ENCODE measurements at regions not wholly inside any gene's neighbourhood (a gene's known extent, or its start where the extent isn't known, plus 50 kb on each side); places are given as distances from the start of the nearest gene placed in this dataset.
A peak's percentile ranks its signal among the peaks of the same experiment; 100 is the strongest.

DNA sequence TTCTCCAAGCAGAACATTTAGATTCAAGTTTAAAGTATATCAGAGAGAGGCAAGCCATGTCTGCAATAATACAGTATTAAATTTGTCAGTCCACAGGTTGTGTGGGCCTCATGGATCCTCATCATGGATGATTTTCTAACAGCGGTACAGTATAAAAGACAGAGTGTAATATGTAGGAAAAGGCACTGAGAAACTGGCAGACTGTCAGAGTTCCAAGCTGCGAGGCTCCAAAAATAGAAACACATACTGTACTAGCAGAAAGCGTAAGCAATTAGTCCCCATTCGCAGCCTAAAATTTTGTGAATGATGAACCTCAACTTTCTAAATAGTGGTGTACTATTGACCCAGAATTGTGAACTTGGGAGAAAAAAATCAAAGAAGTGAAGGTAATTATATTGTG, 933.3 kb downstream of the XPNPEP1 start:
- WGBS, result 71% methylated on average over 4 of the region's 4 CpGs
- Histone ChIP-seq H3K9me3 (ENCODE audit: control insufficient read depth in 2 of 2, insufficient read depth in 1 of 2, low read length in 1 of 2) (no peaks in the 10 kb centered on the region), H3K36me3 (ENCODE audit: control insufficient read depth in 2 of 2, insufficient read depth in 2 of 2, low read length in 1 of 2) (no peaks in the 10 kb centered on the region), H3K4me3 (ENCODE audit: low read length in 2 of 2) (no peak overlapping the region), H3K27ac (ENCODE audit: low read depth in 1 of 2, low read length in 1 of 2) (no peak overlapping the region), H3K4me1 (ENCODE audit: control insufficient read depth in 2 of 2, insufficient read depth in 2 of 2, low read length in 2 of 2) (no peaks in the 10 kb centered on the region), H3K27me3 (ENCODE audit: control insufficient read depth in 2 of 2, insufficient read depth in 1 of 2, low read length in 1 of 2) (no peaks in the 10 kb centered on the region)
- no peak for DNase-seq (ENCODE audit: low read depth in 6 of 9, low spot score in 9 of 9)

DNA sequence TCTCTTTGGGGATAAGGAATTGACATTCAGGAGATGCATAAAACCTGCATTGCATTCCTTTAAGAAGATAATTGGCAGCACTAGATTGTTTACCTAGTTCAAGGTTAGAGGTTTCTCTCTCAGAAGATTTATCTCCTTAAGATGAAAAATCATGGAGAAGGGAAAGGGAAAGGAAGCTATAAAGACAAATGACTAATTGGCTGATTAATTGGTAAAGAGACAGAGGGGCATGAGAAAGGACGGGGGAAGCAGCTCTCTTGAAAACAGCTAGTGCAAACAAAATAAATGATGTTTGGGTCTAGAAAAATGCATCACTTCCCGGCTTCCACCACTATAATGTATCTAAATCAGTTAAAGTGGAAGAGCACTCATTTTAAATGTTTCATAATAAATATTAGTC, 941.2 kb downstream of the XPNPEP1 start:
- WGBS, result 61% methylated on average over 2 of the region's 2 CpGs

GRCh38 chr10:108980869-108981268, 942.4 kb downstream of the XPNPEP1 start:
- Histone ChIP-seq H3K4me1 (ENCODE audit: control insufficient read depth in 2 of 2, insufficient read depth in 2 of 2, low read length in 2 of 2) (no peaks in the 10 kb centered on the region), H3K27me3 (ENCODE audit: control insufficient read depth in 2 of 2, insufficient read depth in 1 of 2, low read length in 1 of 2) (no peaks in the 10 kb centered on the region), H3K36me3 (ENCODE audit: control insufficient read depth in 2 of 2, insufficient read depth in 2 of 2, low read length in 1 of 2) (no peaks in the 10 kb centered on the region), H3K27ac (ENCODE audit: low read depth in 1 of 2, low read length in 1 of 2) (no peak overlapping the region), H3K9me3 (ENCODE audit: control insufficient read depth in 2 of 2, insufficient read depth in 1 of 2, low read length in 1 of 2) (no peaks in the 10 kb centered on the region), H3K4me3 (ENCODE audit: low read length in 2 of 2) (no peak overlapping the region)
- no peak for DNase-seq (ENCODE audit: low read depth in 6 of 9, low spot score in 9 of 9)

More for the DNA sequence above, 941.2 kb downstream of the XPNPEP1 start:
- DNase-seq (ENCODE audit: low read depth in 6 of 9, low spot score in 9 of 9), result no peak
- no peaks in the 10 kb centered on the region for H3K27me3 ChIP-seq (ENCODE audit: control insufficient read depth in 2 of 2, insufficient read depth in 1 of 2, low read length in 1 of 2)
- H3K36me3 ChIP-seq (ENCODE audit: control insufficient read depth in 2 of 2, insufficient read depth in 2 of 2, low read length in 1 of 2), result no peaks in the 10 kb centered on the region
- no peak overlapping the region for H3K27ac ChIP-seq (ENCODE audit: low read depth in 1 of 2, low read length in 1 of 2)
- no peaks in the 10 kb centered on the region for H3K9me3 ChIP-seq (ENCODE audit: control insufficient read depth in 2 of 2, insufficient read depth in 1 of 2, low read length in 1 of 2)
- H3K4me3 ChIP-seq (ENCODE audit: low read length in 2 of 2), result no peak overlapping the region
- H3K4me1 ChIP-seq (ENCODE audit: control insufficient read depth in 2 of 2, insufficient read depth in 2 of 2, low read length in 2 of 2), result no peaks in the 10 kb centered on the region

DNA sequence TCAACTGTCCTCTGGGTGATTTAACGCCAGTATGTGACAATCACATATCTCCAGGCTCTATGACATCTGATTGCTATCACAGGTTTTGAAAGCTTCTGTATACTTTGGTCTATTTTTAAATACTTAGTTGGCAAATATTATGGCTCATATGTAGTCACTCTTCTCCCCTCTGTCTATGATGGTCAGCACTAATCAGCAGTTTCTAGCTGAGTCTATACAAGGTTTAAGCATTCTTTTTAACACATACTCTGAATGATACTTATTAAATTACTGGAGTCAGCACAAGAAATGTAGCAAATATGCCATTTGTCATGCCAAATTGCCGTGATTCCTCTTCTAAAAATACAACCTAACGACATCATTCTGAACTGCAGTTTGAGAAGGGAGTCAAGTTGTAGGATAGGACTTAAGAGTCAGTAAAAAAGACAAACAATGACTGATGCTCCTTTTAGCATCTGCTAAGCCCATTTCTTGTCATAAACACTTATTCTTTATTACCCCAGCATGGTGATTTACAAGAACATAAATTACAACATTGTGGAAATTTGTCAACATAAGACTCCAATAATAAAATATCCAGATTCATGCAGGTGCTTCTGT, 947.8 kb downstream of the XPNPEP1 start:
- Histone ChIP-seq H3K27ac (ENCODE audit: low read depth in 1 of 2, low read length in 1 of 2) (no peak overlapping the region), H3K27me3 (ENCODE audit: control insufficient read depth in 2 of 2, insufficient read depth in 1 of 2, low read length in 1 of 2) (no peaks in the 10 kb centered on the region), H3K4me1 (ENCODE audit: control insufficient read depth in 2 of 2, insufficient read depth in 2 of 2, low read length in 2 of 2) (no peaks in the 10 kb centered on the region), H3K4me3 (ENCODE audit: low read length in 2 of 2) (no peak overlapping the region), H3K36me3 (ENCODE audit: control insufficient read depth in 2 of 2, insufficient read depth in 2 of 2, low read length in 1 of 2) (no peaks in the 10 kb centered on the region), H3K9me3 (ENCODE audit: control insufficient read depth in 2 of 2, insufficient read depth in 1 of 2, low read length in 1 of 2) (no peaks in the 10 kb centered on the region)
- 87% methylated on average over 3 of the region's 3 CpGs for WGBS
- DNase-seq (ENCODE audit: low read depth in 6 of 9, low spot score in 9 of 9), result no peak

- Histone ChIP-seq H3K36me3 (ENCODE audit: control insufficient read depth in 2 of 2, insufficient read depth in 2 of 2, low read length in 1 of 2) (no peaks in the 10 kb centered on the region), H3K27me3 (ENCODE audit: control insufficient read depth in 2 of 2, insufficient read depth in 1 of 2, low read length in 1 of 2) (no peaks in the 10 kb centered on the region), H3K4me3 (ENCODE audit: low read length in 2 of 2) (no peak overlapping the region), H3K4me1 (ENCODE audit: control insufficient read depth in 2 of 2, insufficient read depth in 2 of 2, low read length in 2 of 2) (no peaks in the 10 kb centered on the region), H3K27ac (ENCODE audit: low read depth in 1 of 2, low read length in 1 of 2) (no peak overlapping the region), H3K9me3 (ENCODE audit: control insufficient read depth in 2 of 2, insufficient read depth in 1 of 2, low read length in 1 of 2) (no peaks in the 10 kb centered on the region)
- WGBS, result 41% methylated on average over 1 of the region's 1 CpG
- peak in 3 of 9 donors; percentile 2 to 13 (median 3) for DNase-seq (ENCODE audit: low read depth in 6 of 9, low spot score in 9 of 9)
These were observed 953.3 kb downstream of the XPNPEP1 start for GRCh38 chr10:108970016-108970415.

DNA sequence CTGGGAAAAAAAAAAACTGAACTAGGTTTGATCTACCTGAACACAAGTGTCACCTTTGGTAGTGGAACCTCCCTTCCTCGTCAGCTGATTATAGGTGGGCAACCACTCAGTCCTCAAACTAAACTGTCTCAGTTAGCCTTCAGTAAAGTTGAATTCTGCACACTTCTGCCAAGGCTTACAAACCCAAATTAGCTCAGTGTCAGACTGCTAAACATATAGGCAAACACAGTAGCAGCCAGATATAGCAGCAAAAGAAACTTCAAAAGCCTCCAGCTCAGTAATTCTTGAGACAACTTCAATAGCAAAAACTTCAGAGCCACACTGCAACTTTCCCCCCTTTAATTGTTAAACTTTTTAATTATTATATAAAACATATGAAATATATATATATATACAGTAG, 956.9 kb downstream of the XPNPEP1 start:
- Histone ChIP-seq H3K36me3 (ENCODE audit: control insufficient read depth in 2 of 2, insufficient read depth in 2 of 2, low read length in 1 of 2) (no peaks in the 10 kb centered on the region), H3K27me3 (ENCODE audit: control insufficient read depth in 2 of 2, insufficient read depth in 1 of 2, low read length in 1 of 2) (no peaks in the 10 kb centered on the region), H3K4me1 (ENCODE audit: control insufficient read depth in 2 of 2, insufficient read depth in 2 of 2, low read length in 2 of 2) (no peaks in the 10 kb centered on the region), H3K4me3 (ENCODE audit: low read length in 2 of 2) (no peak overlapping the region), H3K27ac (ENCODE audit: low read depth in 1 of 2, low read length in 1 of 2) (no peak overlapping the region), H3K9me3 (ENCODE audit: control insufficient read depth in 2 of 2, insufficient read depth in 1 of 2, low read length in 1 of 2) (no peaks in the 10 kb centered on the region)
- WGBS, result 90% methylated on average over 1 of the region's 1 CpG
- no peak for DNase-seq (ENCODE audit: low read depth in 6 of 9, low spot score in 9 of 9)

DNA sequence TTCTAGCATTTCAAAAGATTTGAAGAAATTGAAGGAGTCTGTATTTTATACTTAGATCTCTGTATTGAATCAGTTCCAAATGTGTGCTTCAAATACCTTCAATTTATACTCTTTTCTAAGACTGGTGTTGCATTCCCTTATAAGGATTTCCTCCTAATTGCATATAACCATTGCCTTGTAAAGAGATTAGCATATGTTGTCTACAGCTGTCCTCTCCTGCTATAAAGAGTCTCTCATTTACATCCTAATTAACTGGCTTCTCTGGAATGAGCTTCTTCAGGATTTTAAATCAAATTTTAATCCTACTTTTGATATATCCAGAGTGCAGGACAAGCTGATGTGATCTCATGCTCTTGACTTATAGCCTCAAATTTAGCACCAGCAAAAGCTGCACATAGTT, 957.3 kb downstream of the XPNPEP1 start:
- no peaks in the 10 kb centered on the region for H3K27me3 ChIP-seq (ENCODE audit: control insufficient read depth in 2 of 2, insufficient read depth in 1 of 2, low read length in 1 of 2)
- no peaks in the 10 kb centered on the region for H3K9me3 ChIP-seq (ENCODE audit: control insufficient read depth in 2 of 2, insufficient read depth in 1 of 2, low read length in 1 of 2)
- no peak overlapping the region for H3K27ac ChIP-seq (ENCODE audit: low read depth in 1 of 2, low read length in 1 of 2)
- no peak for DNase-seq (ENCODE audit: low read depth in 6 of 9, low spot score in 9 of 9)
- no peaks in the 10 kb centered on the region for H3K4me1 ChIP-seq (ENCODE audit: control insufficient read depth in 2 of 2, insufficient read depth in 2 of 2, low read length in 2 of 2)
- H3K4me3 ChIP-seq (ENCODE audit: low read length in 2 of 2), result no peak overlapping the region
- no peaks in the 10 kb centered on the region for H3K36me3 ChIP-seq (ENCODE audit: control insufficient read depth in 2 of 2, insufficient read depth in 2 of 2, low read length in 1 of 2)

DNA sequence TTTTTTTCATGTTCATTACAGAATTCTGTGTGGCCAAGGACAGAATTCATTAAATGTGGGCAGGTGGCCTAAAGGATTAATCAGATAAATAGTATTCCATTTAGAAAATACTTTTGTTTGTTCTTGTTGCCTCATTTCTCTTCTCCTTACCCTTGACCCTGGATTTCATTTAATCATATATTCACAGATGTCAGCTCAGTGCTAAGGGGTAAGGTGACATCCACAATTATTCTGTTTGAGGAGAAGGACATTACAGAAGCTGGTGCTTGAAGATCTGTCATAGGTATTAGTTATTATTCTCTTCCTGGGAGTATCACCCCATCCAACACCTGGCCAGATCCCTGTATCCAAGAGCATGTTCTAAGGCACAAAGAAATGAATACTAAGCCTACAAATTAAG, 961.1 kb downstream of the XPNPEP1 start:
- no peak for DNase-seq (ENCODE audit: low read depth in 6 of 9, low spot score in 9 of 9)
- Histone ChIP-seq H3K27me3 (ENCODE audit: control insufficient read depth in 2 of 2, insufficient read depth in 1 of 2, low read length in 1 of 2) (no peaks in the 10 kb centered on the region), H3K27ac (ENCODE audit: low read depth in 1 of 2, low read length in 1 of 2) (no peak overlapping the region), H3K4me3 (ENCODE audit: low read length in 2 of 2) (no peak overlapping the region), H3K9me3 (ENCODE audit: control insufficient read depth in 2 of 2, insufficient read depth in 1 of 2, low read length in 1 of 2) (no peaks in the 10 kb centered on the region), H3K36me3 (ENCODE audit: control insufficient read depth in 2 of 2, insufficient read depth in 2 of 2, low read length in 1 of 2) (no peaks in the 10 kb centered on the region), H3K4me1 (ENCODE audit: control insufficient read depth in 2 of 2, insufficient read depth in 2 of 2, low read length in 2 of 2) (no peaks in the 10 kb centered on the region)

DNA sequence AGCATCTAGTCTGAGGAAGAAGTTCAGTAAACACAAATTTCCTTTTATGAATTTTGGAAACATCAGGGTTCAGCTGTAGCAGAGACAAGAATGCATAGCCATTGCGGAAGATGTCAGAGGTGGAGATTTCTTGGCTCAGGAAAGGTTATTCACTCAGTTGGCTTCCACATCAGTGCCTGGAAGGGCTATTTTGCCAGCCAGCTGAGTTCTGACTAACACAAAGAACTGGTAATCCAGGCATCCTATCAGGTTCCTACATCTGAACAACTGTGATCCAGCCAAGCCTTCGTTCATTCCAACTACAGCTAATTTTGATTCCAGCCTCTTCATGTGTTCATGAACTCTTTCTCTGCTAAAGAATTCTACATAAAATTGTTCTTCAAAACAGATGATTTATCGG, 965.6 kb downstream of the XPNPEP1 start:
- Histone ChIP-seq H3K9me3 (ENCODE audit: control insufficient read depth in 2 of 2, insufficient read depth in 1 of 2, low read length in 1 of 2) (no peaks in the 10 kb centered on the region), H3K27ac (ENCODE audit: low read depth in 1 of 2, low read length in 1 of 2) (no peak overlapping the region), H3K36me3 (ENCODE audit: control insufficient read depth in 2 of 2, insufficient read depth in 2 of 2, low read length in 1 of 2) (no peaks in the 10 kb centered on the region), H3K27me3 (ENCODE audit: control insufficient read depth in 2 of 2, insufficient read depth in 1 of 2, low read length in 1 of 2) (no peaks in the 10 kb centered on the region), H3K4me3 (ENCODE audit: low read length in 2 of 2) (no peak overlapping the region), H3K4me1 (ENCODE audit: control insufficient read depth in 2 of 2, insufficient read depth in 2 of 2, low read length in 2 of 2) (no peaks in the 10 kb centered on the region)
- WGBS, result 84% methylated on average over 3 of the region's 3 CpGs
- no peak for DNase-seq (ENCODE audit: low read depth in 6 of 9, low spot score in 9 of 9)

GRCh38 chr10:108956149-108956548, 967.2 kb downstream of the XPNPEP1 start:
- DNase-seq (ENCODE audit: low read depth in 6 of 9, low spot score in 9 of 9), result no peak
- Histone ChIP-seq H3K4me3 (ENCODE audit: low read length in 2 of 2) (no peak overlapping the region), H3K27ac (ENCODE audit: low read depth in 1 of 2, low read length in 1 of 2) (no peak overlapping the region), H3K9me3 (ENCODE audit: control insufficient read depth in 2 of 2, insufficient read depth in 1 of 2, low read length in 1 of 2) (no peaks in the 10 kb centered on the region), H3K4me1 (ENCODE audit: control insufficient read depth in 2 of 2, insufficient read depth in 2 of 2, low read length in 2 of 2) (no peaks in the 10 kb centered on the region), H3K36me3 (ENCODE audit: control insufficient read depth in 2 of 2, insufficient read depth in 2 of 2, low read length in 1 of 2) (no peaks in the 10 kb centered on the region), H3K27me3 (ENCODE audit: control insufficient read depth in 2 of 2, insufficient read depth in 1 of 2, low read length in 1 of 2) (no peaks in the 10 kb centered on the region)
- 98% methylated on average over 1 of the region's 1 CpG for WGBS
